GM19043 (cell line): ENCODE measurements at regions not wholly inside any gene's neighbourhood (a gene's known extent, or its start where the extent isn't known, plus 50 kb on each side); places are given as distances from the start of the nearest gene placed in this dataset.
"Not testable (repeated sequence)": the region's sequence is repeated elsewhere in the genome, so short reads cannot be mapped to it uniquely, and the experiment has no call there.

Source experiments
- ATAC-seq: cut with Tn5 transposase; IDR thresholded peaks from one replicate; pipeline ENCODE4 v1.9.1; 2021; ENCODE audit warnings: low read depth; ENCODE audit not compliant: unreplicated experiment

DNA sequence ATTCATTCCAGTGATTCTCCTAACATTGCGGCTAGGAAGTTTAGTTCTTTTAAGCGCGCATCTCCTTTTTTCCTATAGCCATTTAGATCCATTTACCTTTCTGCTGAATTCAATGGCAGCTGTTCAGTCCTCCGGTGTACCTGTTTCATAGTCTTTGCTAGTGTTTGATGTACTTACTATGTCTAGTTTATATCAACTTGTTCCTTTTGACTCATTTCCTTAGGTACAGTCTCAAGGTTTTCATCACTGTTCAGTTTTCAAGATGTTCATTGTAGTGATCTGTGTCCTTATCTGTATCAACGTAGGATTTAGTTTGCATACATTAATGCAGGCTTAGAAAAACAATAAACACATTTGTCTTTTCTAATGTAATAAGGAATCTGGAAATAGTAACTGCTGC, 59.0 kb upstream of the MBNL1 start:
- no peak for ATAC-seq

DNA sequence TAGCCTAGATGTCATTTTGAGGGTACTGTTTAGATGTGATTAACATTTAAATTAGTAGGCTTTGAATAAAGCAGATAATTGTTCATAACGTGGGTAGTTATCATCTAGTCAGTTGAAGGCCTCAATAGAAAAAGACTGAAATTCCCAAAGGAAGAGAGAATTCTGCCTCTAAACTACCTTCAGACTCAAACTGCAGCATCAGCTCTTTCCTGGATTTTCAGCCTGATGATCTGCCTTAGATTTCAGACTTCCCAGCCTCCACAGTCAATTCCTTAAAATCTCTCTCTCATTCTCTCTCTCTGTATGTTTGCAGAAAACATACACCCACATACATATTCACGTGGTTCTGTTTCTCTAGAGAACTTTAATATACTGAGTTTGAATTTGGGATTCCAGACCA, 58.0 kb upstream of the MBNL1 start:
- no peak for ATAC-seq

DNA sequence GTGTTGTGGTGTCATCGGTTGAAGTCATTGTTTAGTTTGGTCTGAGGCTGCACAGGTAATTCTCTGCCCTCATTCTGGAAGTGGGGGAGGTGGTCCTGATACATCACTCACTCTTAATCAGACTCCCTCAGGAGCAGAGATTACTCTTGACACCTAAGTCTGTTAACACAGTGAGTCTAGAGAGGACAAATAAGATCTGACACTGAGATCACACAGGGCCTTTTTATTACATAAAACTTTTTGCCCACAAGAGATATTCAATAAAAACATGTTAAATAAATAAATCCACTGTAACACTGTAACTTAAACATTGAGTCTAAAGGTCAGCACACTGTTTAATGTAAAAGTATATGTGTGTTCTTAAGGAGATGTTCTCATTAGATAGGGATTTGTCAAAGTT, 57.1 kb upstream of the MBNL1 start:
- ATAC-seq: no peak

DNA sequence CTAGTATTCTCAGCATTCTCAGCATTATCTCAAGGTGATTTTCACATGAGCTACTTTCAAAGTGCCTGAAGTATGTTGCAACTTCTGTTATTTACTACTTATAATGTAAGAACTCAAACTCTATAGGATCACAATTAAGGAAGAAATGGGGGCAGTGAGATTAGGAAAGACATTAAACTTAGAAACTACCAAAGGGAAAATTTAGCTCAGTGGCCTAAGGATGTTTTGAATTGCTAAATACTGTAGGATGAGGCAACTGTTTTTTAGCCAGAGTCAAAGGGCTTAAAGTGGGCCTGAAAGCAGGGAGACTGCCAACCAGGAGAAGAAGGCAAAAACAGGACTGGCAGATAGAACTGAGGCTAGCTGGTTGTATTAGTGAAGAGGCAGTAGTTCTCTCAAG, 55.5 kb upstream of the MBNL1 start:
- no peak for ATAC-seq

DNA sequence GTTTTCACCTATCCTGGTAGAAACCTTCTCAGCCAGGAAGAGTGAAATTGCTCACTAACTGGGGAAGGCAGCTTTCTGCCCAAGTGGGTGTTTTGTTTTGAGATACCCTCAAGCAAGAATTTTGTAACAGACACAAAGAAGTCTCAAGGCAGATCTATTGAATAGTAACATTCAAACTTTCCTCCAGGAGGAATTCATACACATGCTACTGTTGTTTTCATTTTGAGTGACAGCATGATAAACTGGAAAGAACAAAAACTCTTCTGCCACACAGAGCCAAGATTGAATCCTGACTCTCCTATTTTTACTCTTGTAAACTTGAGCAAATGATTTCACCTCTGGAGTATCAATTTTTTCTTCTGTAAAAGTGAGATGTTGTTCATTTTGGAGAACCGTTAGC, 54.8 kb upstream of the MBNL1 start:
- no peak for ATAC-seq

DNA sequence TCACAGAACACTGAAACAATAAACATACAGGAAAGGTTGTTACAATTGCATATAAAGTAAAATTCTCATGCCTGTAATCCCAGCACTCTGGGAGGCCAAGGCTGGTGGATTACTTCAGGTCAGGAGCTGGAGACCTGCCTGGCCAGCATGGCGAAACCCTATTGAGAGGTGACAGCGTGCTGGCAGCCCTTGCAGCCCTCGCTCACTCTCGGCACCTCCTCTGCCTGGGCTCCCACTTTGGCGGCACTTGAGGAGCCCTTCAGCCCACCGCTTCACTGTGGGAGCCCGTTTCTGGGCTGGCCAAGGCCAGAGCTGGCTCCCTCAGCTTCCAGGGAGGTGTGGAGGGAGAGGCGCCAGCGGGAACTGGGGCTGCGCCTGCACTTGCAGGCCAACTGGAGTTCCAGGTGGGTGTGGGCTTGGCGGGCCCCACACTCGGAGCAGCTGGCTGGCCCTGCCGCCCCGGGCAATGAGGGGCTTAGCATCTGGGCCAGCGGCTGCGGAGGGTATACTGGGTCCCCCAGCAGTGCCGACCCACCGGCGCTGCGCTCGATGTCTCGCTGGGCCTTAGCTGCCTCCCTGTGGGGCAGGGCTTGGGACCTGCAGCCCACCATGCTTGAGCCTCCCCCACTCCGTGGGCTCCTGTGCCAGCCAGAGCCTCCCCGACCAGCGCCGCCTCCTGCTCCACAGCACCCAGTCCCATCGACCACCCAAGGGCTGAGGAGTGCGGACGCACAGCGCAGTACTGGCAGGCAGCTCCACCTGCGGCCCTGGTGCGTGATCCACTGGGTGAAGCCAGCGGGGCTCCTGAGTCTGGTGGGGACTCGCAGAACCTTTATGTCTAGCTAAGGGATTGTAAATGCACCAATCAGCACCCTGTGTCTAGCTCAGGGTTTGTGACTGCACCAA, 51.5 kb upstream of the MBNL1 start:
- not testable (repeated sequence) for ATAC-seq

DNA sequence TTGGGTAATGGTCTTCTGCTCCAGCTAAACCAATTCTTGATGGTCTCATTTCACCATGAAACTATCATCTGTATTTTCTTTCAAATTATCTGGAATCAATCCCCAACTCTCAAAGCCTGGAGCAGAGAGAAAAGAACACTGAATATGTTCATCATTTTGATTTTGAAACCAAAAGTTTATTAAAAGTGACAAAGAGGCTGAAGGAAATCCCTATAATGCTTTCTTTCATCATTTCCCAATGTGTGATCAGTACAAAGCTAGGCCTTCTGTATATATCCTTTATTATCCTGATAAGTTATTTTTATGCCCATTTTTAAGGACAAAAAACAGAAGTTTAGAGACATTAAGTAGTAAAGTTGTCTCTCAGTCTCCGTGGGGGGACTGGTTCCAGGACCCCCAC, 50.1 kb upstream of the MBNL1 start:
- ATAC-seq: no peak
